ENCODE measurements at regions not wholly inside any gene's neighbourhood (a gene's known extent, or its start where the extent isn't known, plus 50 kb on each side); places are given as distances from the start of the nearest gene placed in this dataset.

GRCh38 chr6:137999815-138000214 is 107.4 kb downstream of the PERP start:
- 78 to 82% methylated on average over 5 of the region's 5 CpGs for WGBS, 2 donors
- Histone ChIP-seq H3K9me3 (ENCODE audit: control insufficient read depth in 2 of 2, insufficient read depth in 1 of 2, low read depth in 1 of 2, low read length in 1 of 2) (no peaks in the 10 kb centered on the region), H3K36me3 (ENCODE audit: control insufficient read depth in 2 of 2, insufficient read depth in 2 of 2, low read length in 1 of 2) (no peaks in the 10 kb centered on the region), H3K27me3 (ENCODE audit: control insufficient read depth in 1 of 2, insufficient read depth in 2 of 2, low read length in 2 of 2) (no peaks in the 10 kb centered on the region), H3K4me1 (ENCODE audit: control insufficient read depth in 2 of 2, insufficient read depth in 2 of 2, low read length in 1 of 2) (peaks cover 0 to 2% of the 10 kb centered on the region in 2 donors), H3K27ac (ENCODE audit: low read depth in 2 of 2, low read length in 1 of 2) (no peak overlapping the region), H3K4me3 (ENCODE audit: low read depth in 1 of 2, low read length in 2 of 2) (no peak overlapping the region)

GRCh38 chr6:138000941-138001340 is 106.3 kb downstream of the PERP start:
- Histone ChIP-seq H3K4me3 (ENCODE audit: low read depth in 1 of 2, low read length in 2 of 2) (no peak overlapping the region), H3K9me3 (ENCODE audit: control insufficient read depth in 2 of 2, insufficient read depth in 1 of 2, low read depth in 1 of 2, low read length in 1 of 2) (no peaks in the 10 kb centered on the region), H3K27ac (ENCODE audit: low read depth in 2 of 2, low read length in 1 of 2) (no peak overlapping the region), H3K27me3 (ENCODE audit: control insufficient read depth in 1 of 2, insufficient read depth in 2 of 2, low read length in 2 of 2) (no peaks in the 10 kb centered on the region), H3K4me1 (ENCODE audit: control insufficient read depth in 2 of 2, insufficient read depth in 2 of 2, low read length in 1 of 2) (no peaks in the 10 kb centered on the region), H3K36me3 (ENCODE audit: control insufficient read depth in 2 of 2, insufficient read depth in 2 of 2, low read length in 1 of 2) (no peaks in the 10 kb centered on the region)

GRCh38 chr6:138001750-138002349 is 105.4 kb downstream of the PERP start:
- H3K4me1 ChIP-seq (ENCODE audit: control insufficient read depth in 2 of 2, insufficient read depth in 2 of 2, low read length in 1 of 2) = no peaks in the 10 kb centered on the region
- no peak overlapping the region for H3K4me3 ChIP-seq (ENCODE audit: low read depth in 1 of 2, low read length in 2 of 2)
- H3K27me3 ChIP-seq (ENCODE audit: control insufficient read depth in 1 of 2, insufficient read depth in 2 of 2, low read length in 2 of 2) = no peaks in the 10 kb centered on the region
- H3K27ac ChIP-seq (ENCODE audit: low read depth in 2 of 2, low read length in 1 of 2) = peak overlapping the region in 1 of 2 donors; percentile 1
- H3K9me3 ChIP-seq (ENCODE audit: control insufficient read depth in 2 of 2, insufficient read depth in 1 of 2, low read depth in 1 of 2, low read length in 1 of 2) = no peaks in the 10 kb centered on the region
- no peaks in the 10 kb centered on the region for H3K36me3 ChIP-seq (ENCODE audit: control insufficient read depth in 2 of 2, insufficient read depth in 2 of 2, low read length in 1 of 2)
- 8 to 13% methylated on average over 6 of the region's 6 CpGs for WGBS, 2 donors

GRCh38 chr6:138004430-138005287 is 102.6 kb downstream of the PERP start:
- Histone ChIP-seq H3K4me1 (ENCODE audit: control insufficient read depth in 2 of 2, insufficient read depth in 2 of 2, low read length in 1 of 2) (peaks cover 0 to 2% of the 10 kb centered on the region in 2 donors), H3K27ac (ENCODE audit: low read depth in 2 of 2, low read length in 1 of 2) (peak overlapping the region in 1 of 2 donors; percentile 68), H3K9me3 (ENCODE audit: control insufficient read depth in 2 of 2, insufficient read depth in 1 of 2, low read depth in 1 of 2, low read length in 1 of 2) (no peaks in the 10 kb centered on the region), H3K27me3 (ENCODE audit: control insufficient read depth in 1 of 2, insufficient read depth in 2 of 2, low read length in 2 of 2) (no peaks in the 10 kb centered on the region), H3K36me3 (ENCODE audit: control insufficient read depth in 2 of 2, insufficient read depth in 2 of 2, low read length in 1 of 2) (no peaks in the 10 kb centered on the region), H3K4me3 (ENCODE audit: low read depth in 1 of 2, low read length in 2 of 2) (no peak overlapping the region)
- WGBS, 2 donors = 44 to 45% methylated on average over 7 of the region's 7 CpGs

- no peak overlapping the region for H3K27ac ChIP-seq (ENCODE audit: low read depth in 2 of 2, low read length in 1 of 2)
- no peaks in the 10 kb centered on the region for H3K27me3 ChIP-seq (ENCODE audit: control insufficient read depth in 1 of 2, insufficient read depth in 2 of 2, low read length in 2 of 2)
- WGBS, 2 donors = 55 to 73% methylated on average over 5 of the region's 5 CpGs
- H3K4me3 ChIP-seq (ENCODE audit: low read depth in 1 of 2, low read length in 2 of 2) = no peak overlapping the region
- no peaks in the 10 kb centered on the region for H3K36me3 ChIP-seq (ENCODE audit: control insufficient read depth in 2 of 2, insufficient read depth in 2 of 2, low read length in 1 of 2)
- H3K4me1 ChIP-seq (ENCODE audit: control insufficient read depth in 2 of 2, insufficient read depth in 2 of 2, low read length in 1 of 2) = peaks cover 0 to 2% of the 10 kb centered on the region in 2 donors
- no peaks in the 10 kb centered on the region for H3K9me3 ChIP-seq (ENCODE audit: control insufficient read depth in 2 of 2, insufficient read depth in 1 of 2, low read depth in 1 of 2, low read length in 1 of 2)
These were observed 101.4 kb downstream of the PERP start for GRCh38 chr6:138005846-138006245.

GRCh38 chr6:138007014-138007472 is 100.2 kb downstream of the PERP start:
- Histone ChIP-seq H3K36me3 (ENCODE audit: control insufficient read depth in 2 of 2, insufficient read depth in 2 of 2, low read length in 1 of 2) (no peaks in the 10 kb centered on the region), H3K27me3 (ENCODE audit: control insufficient read depth in 1 of 2, insufficient read depth in 2 of 2, low read length in 2 of 2) (no peaks in the 10 kb centered on the region), H3K4me3 (ENCODE audit: low read depth in 1 of 2, low read length in 2 of 2) (no peak overlapping the region), H3K27ac (ENCODE audit: low read depth in 2 of 2, low read length in 1 of 2) (peak overlapping the region; percentile 52 to 71), H3K4me1 (ENCODE audit: control insufficient read depth in 2 of 2, insufficient read depth in 2 of 2, low read length in 1 of 2) (peaks cover 0 to 2% of the 10 kb centered on the region in 2 donors), H3K9me3 (ENCODE audit: control insufficient read depth in 2 of 2, insufficient read depth in 1 of 2, low read depth in 1 of 2, low read length in 1 of 2) (no peaks in the 10 kb centered on the region)
- WGBS, 2 donors = 20 to 22% methylated on average over 5 of the region's 5 CpGs

GRCh38 chr6:138008791-138009190 is 98.4 kb downstream of the PERP start:
- Histone ChIP-seq H3K9me3 (ENCODE audit: control insufficient read depth in 2 of 2, insufficient read depth in 1 of 2, low read depth in 1 of 2, low read length in 1 of 2) (no peaks in the 10 kb centered on the region), H3K36me3 (ENCODE audit: control insufficient read depth in 2 of 2, insufficient read depth in 2 of 2, low read length in 1 of 2) (no peaks in the 10 kb centered on the region), H3K4me3 (ENCODE audit: low read depth in 1 of 2, low read length in 2 of 2) (no peak overlapping the region), H3K27ac (ENCODE audit: low read depth in 2 of 2, low read length in 1 of 2) (no peak overlapping the region), H3K27me3 (ENCODE audit: control insufficient read depth in 1 of 2, insufficient read depth in 2 of 2, low read length in 2 of 2) (no peaks in the 10 kb centered on the region), H3K4me1 (ENCODE audit: control insufficient read depth in 2 of 2, insufficient read depth in 2 of 2, low read length in 1 of 2) (peaks cover 0 to 2% of the 10 kb centered on the region in 2 donors)
- WGBS, 2 donors = 80 to 86% methylated on average over 3 of the region's 3 CpGs

GRCh38 chr6:138011413-138011812 is 95.8 kb downstream of the PERP start:
- Histone ChIP-seq H3K27me3 (ENCODE audit: control insufficient read depth in 1 of 2, insufficient read depth in 2 of 2, low read length in 2 of 2) (no peaks in the 10 kb centered on the region), H3K9me3 (ENCODE audit: control insufficient read depth in 2 of 2, insufficient read depth in 1 of 2, low read depth in 1 of 2, low read length in 1 of 2) (no peaks in the 10 kb centered on the region), H3K4me1 (ENCODE audit: control insufficient read depth in 2 of 2, insufficient read depth in 2 of 2, low read length in 1 of 2) (peaks cover 0 to 2% of the 10 kb centered on the region in 2 donors), H3K27ac (ENCODE audit: low read depth in 2 of 2, low read length in 1 of 2) (no peak overlapping the region), H3K4me3 (ENCODE audit: low read depth in 1 of 2, low read length in 2 of 2) (no peak overlapping the region), H3K36me3 (ENCODE audit: control insufficient read depth in 2 of 2, insufficient read depth in 2 of 2, low read length in 1 of 2) (no peaks in the 10 kb centered on the region)
- WGBS, 2 donors = 89 to 95% methylated on average over 1 of the region's 1 CpG

GRCh38 chr6:138012682-138013081 is 94.5 kb downstream of the PERP start:
- Histone ChIP-seq H3K27ac (ENCODE audit: low read depth in 2 of 2, low read length in 1 of 2) (peak overlapping the region; percentile 93 to 96), H3K4me1 (ENCODE audit: control insufficient read depth in 2 of 2, insufficient read depth in 2 of 2, low read length in 1 of 2) (peaks cover 0 to under 1% of the 10 kb centered on the region in 2 donors), H3K27me3 (ENCODE audit: control insufficient read depth in 1 of 2, insufficient read depth in 2 of 2, low read length in 2 of 2) (no peaks in the 10 kb centered on the region), H3K36me3 (ENCODE audit: control insufficient read depth in 2 of 2, insufficient read depth in 2 of 2, low read length in 1 of 2) (no peaks in the 10 kb centered on the region), H3K9me3 (ENCODE audit: control insufficient read depth in 2 of 2, insufficient read depth in 1 of 2, low read depth in 1 of 2, low read length in 1 of 2) (no peaks in the 10 kb centered on the region), H3K4me3 (ENCODE audit: low read depth in 1 of 2, low read length in 2 of 2) (no peak overlapping the region)
- WGBS, 2 donors = 63 to 69% methylated on average over 1 of the region's 1 CpG
